Activated naive CD4-positive, alpha-beta T cell treated with anti-CD3 and anti-CD28 coated beads for 36 hours (primary cell): ENCODE measurements at regions not wholly inside any gene's neighbourhood (a gene's known extent, or its start where the extent isn't known, plus 50 kb on each side); places are given as distances from the start of the nearest gene placed in this dataset.
"Not testable (repeated sequence)": the region's sequence is repeated elsewhere in the genome, so short reads cannot be mapped to it uniquely, and the experiment has no call there.

Experiments used
- CTCF ChIA-PET: fragments of 350-600 bp; sonication (Branson Sonifier 250); formaldehyde crosslinking; loops from one replicate; lab custom pipeline; 2021; ENCODE audit warnings: antibody characterized with exemption; lab: Charles Lee
- DNase-seq: peaks from one replicate; pipeline ENCODE4 v3.0.0-alpha.2; 2020
- H3K27ac Mint-ChIP-seq: one replicate; pipeline ENCODE4 v1.8.0; 2021; ENCODE audit warnings: mild to moderate bottlenecking, mixed read lengths
- H3K27me3 Mint-ChIP-seq: one replicate; pipeline ENCODE4 v1.8.0; 2021; ENCODE audit warnings: low read depth, mixed read lengths
- H3K36me3 Mint-ChIP-seq: one replicate; pipeline ENCODE4 v1.8.0; 2021; ENCODE audit warnings: low read depth, mixed read lengths
- H3K4me1 Mint-ChIP-seq: one replicate; pipeline ENCODE4 v1.8.0; 2021; ENCODE audit warnings: low read depth, mixed read lengths
- H3K4me3 Mint-ChIP-seq: one replicate; pipeline ENCODE4 v1.8.0; 2021; ENCODE audit warnings: mild to moderate bottlenecking, moderate library complexity, mixed read lengths
- H3K9me3 Mint-ChIP-seq: one replicate; pipeline ENCODE4 v1.8.0; 2021; ENCODE audit warnings: mixed read lengths
- intact Hi-C: fragments of 100-400 bp; cut with micrococcal nuclease; formaldehyde crosslinking; loops from one replicate; pipeline ENCODE4 v1.15.1; 2023

DNA sequence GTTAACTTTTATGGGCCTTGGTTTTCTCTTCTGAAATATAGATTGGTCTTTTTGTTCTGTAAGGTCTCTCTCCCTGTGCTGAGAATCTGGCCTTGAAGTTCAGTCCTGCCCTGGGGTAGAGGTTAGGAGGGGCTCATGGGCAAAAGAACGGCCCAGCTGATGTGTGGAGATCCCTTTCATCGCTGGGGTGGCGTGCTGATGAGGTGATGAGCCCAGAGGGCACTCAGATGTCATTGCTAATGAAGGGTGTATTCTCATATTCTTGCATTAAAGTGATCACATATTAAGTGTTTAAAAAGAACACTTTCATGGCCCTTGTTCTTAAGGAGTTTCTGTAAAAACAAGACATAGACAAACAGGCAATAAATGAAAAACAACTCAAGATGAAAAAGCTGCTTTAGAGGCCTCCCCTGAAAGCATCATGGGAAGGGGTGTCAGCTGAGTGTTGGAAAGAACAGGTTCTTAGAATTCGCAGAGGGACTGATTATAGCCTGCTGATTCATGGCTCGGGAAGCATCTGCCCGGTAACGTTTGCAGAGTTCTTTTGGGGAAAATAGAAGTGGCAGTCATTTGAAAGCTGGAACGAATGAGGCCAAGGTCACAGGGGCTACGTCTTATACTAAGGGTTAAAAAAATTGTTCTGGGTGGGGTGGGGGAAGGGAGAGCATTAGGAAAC is 72.5 kb upstream of the GPR158 start:
- Mint-ChIP-seq H3K36me3 (no peaks in the 10 kb centered on the region), H3K27ac (no peak overlapping the region), H3K9me3 (no peaks in the 10 kb centered on the region), H3K4me1 (no peaks in the 10 kb centered on the region), H3K27me3 (peaks cover 17% of the 10 kb centered on the region), H3K4me3 (no peak overlapping the region)
- CTCF ChIA-PET = no interaction called here
- intact Hi-C loops = no loop called here
- DNase-seq = no peak

GRCh38 chr10:25103703-25104102 is 71.1 kb upstream of the GPR158 start:
- CTCF ChIA-PET = interaction anchor here (0.6 kb wide), 1 partner anchor 408 kb away, joined by 6 read pairs; no protein-coding TSS in a partner anchor
- DNase-seq = no peak

DNA sequence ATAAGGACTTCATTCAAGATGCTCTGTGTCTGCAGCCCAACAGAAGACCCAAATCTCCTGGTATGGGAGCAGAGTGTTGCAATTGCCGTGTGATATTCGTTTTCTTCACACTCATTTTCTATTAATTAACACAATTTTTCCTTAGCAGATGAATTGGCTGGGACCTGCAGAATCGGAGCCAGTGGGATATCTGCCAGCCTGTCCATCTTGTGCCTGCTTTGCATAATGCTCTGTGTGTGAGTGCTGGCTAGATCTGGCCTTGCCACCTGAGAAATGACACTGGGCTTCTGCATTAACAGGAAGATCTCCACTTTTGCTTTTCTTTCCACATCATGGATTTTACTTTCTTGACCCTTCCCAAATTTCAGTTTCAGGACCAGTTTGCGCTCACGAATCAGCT is 70.4 kb upstream of the GPR158 start:
- CTCF ChIA-PET = interaction anchor here (0.6 kb wide), 1 partner anchor 409 kb away, joined by 6 read pairs; no protein-coding TSS in a partner anchor
- Mint-ChIP-seq H3K9me3 (no peaks in the 10 kb centered on the region), H3K27ac (no peak overlapping the region), H3K4me3 (no peak overlapping the region), H3K27me3 (peaks cover 11% of the 10 kb centered on the region), H3K36me3 (no peaks in the 10 kb centered on the region), H3K4me1 (no peaks in the 10 kb centered on the region)
- intact Hi-C loops = no loop called here
- no peak for DNase-seq

More at GRCh38 chr10:25103703-25104102, 71.1 kb upstream of the GPR158 start:
- no peaks in the 10 kb centered on the region for H3K9me3 Mint-ChIP-seq
- H3K27ac Mint-ChIP-seq = no peak overlapping the region
- H3K27me3 Mint-ChIP-seq = peaks cover 12% of the 10 kb centered on the region
- intact Hi-C loops = no loop called here
- no peaks in the 10 kb centered on the region for H3K36me3 Mint-ChIP-seq
- no peaks in the 10 kb centered on the region for H3K4me1 Mint-ChIP-seq
- H3K4me3 Mint-ChIP-seq = no peak overlapping the region

DNA sequence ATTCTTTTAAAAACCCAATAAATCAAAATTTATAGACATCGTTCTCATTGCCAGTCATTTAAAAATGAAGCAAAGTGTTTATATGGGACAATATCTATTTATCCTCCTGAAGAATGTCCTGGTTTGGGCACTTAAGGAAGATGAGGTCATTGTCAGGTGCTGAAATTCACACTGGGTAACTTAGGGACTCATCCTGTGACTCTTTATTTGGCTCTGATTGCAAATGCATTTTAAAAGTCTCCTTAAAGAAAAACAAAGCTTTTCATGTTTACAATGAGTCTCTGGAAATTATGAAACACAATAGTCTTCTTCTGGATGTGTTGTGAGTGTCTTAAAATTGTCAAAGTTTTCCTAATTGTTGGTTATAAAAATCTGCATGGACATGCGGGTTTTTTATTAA is 69.5 kb upstream of the GPR158 start:
- no peaks in the 10 kb centered on the region for H3K36me3 Mint-ChIP-seq
- CTCF ChIA-PET = interaction anchor here (0.5 kb wide), 1 partner anchor 1230 kb away, joined by 4 read pairs; no protein-coding TSS in a partner anchor
- intact Hi-C loops = no loop called here
- no peaks in the 10 kb centered on the region for H3K9me3 Mint-ChIP-seq
- H3K27me3 Mint-ChIP-seq = peaks cover 11% of the 10 kb centered on the region
- no peak overlapping the region for H3K27ac Mint-ChIP-seq
- no peak for DNase-seq
- H3K4me3 Mint-ChIP-seq = no peak overlapping the region
- no peaks in the 10 kb centered on the region for H3K4me1 Mint-ChIP-seq

DNA sequence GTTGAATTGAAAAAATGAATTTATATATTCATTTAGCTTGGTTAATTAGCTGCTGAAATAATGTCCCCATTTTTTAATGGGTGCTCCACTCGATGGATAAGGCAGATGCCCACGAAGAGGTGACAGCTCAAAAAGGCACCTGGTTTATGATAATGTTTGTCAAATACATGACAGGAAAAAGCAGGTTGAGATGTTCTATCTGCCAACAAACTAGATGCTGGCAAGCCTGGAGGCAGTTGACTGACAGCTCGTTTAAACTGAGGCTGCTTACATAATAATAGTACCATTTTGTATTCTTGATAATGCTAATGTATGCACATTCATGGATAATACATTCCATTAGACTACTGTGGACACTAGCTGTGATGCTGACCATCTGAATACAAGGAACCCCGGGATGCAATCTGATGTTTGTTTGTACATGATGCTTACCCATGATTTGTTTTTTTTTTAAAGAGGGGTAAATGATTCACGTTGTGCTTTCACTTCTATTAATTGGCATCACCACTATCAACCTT is 69.0 kb upstream of the GPR158 start:
- H3K27me3 Mint-ChIP-seq = peaks cover 11% of the 10 kb centered on the region
- no peaks in the 10 kb centered on the region for H3K9me3 Mint-ChIP-seq
- CTCF ChIA-PET = interaction anchor here (0.5 kb wide), 2 partner anchors 264 to 1230 kb away, joined by 4 read pairs; no protein-coding TSS in a partner anchor
- H3K36me3 Mint-ChIP-seq = no peaks in the 10 kb centered on the region
- no peak overlapping the region for H3K4me3 Mint-ChIP-seq
- DNase-seq = no peak
- intact Hi-C loops = no loop called here
- H3K4me1 Mint-ChIP-seq = no peaks in the 10 kb centered on the region
- H3K27ac Mint-ChIP-seq = no peak overlapping the region

GRCh38 chr10:25107756-25108155 is 67.0 kb upstream of the GPR158 start:
- intact Hi-C loops = no loop called here
- Mint-ChIP-seq H3K27ac (no peak overlapping the region), H3K4me1 (no peaks in the 10 kb centered on the region), H3K27me3 (peaks cover 11% of the 10 kb centered on the region), H3K9me3 (no peaks in the 10 kb centered on the region), H3K4me3 (no peak overlapping the region), H3K36me3 (no peaks in the 10 kb centered on the region)
- CTCF ChIA-PET = no interaction called here
- no peak for DNase-seq

DNA sequence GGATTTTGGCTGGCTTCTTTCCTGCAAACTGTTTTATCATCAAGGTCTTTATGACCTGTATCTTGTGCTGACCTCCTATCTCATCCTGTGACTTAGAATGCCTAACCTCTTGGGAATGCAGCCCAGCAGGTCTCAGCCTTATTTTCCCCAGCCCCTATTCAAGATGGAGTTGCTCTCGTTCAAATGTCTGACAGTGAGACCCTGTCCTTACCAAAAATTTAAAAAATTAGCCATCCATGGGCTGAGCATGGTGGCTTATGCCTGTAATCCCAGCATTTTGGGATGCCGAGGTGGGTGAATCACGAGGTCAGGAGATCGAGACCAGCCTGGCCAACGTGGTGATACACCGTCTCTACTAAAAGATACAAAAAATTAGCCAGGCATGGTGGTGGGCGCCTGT is 64.9 kb upstream of the GPR158 start:
- H3K4me3 Mint-ChIP-seq, CTCF ChIA-PET, DNase-seq, intact Hi-C loops, H3K36me3 Mint-ChIP-seq, H3K4me1 Mint-ChIP-seq, H3K27ac Mint-ChIP-seq, H3K9me3 Mint-ChIP-seq: not testable (repeated sequence)
- H3K27me3 Mint-ChIP-seq = peaks cover 19% of the 10 kb centered on the region

- intact Hi-C loops = no loop called here
- H3K36me3 Mint-ChIP-seq = no peaks in the 10 kb centered on the region
- no peaks in the 10 kb centered on the region for H3K4me1 Mint-ChIP-seq
- H3K27ac Mint-ChIP-seq = no peak overlapping the region
- no peak for DNase-seq
- CTCF ChIA-PET = interaction anchor here (0.7 to 1.7 kb wide), 2 partner anchors 15 to 153 kb away, joined by 5 to 7 read pairs; no protein-coding TSS in a partner anchor
- H3K4me3 Mint-ChIP-seq = no peak overlapping the region
- no peaks in the 10 kb centered on the region for H3K9me3 Mint-ChIP-seq
- peaks cover 32% of the 10 kb centered on the region for H3K27me3 Mint-ChIP-seq
Measured at GRCh38 chr10:25112016-25112415, 62.8 kb upstream of the GPR158 start.

GRCh38 chr10:25113191-25114035 is 61.4 kb upstream of the GPR158 start:
- peak; percentile 61 for DNase-seq
- H3K27me3 Mint-ChIP-seq = peaks cover 32% of the 10 kb centered on the region
- intact Hi-C loops = loop anchor here (1.0 kb wide), 1 partner anchor 114 kb away; no protein-coding TSS in a partner anchor
- H3K4me3 Mint-ChIP-seq = no peak overlapping the region
- no peak overlapping the region for H3K27ac Mint-ChIP-seq
- CTCF ChIA-PET = interaction anchor here (1.0 to 1.7 kb wide), 3 partner anchors 15 to 76 kb away, joined by 3 to 5 read pairs (median 3); no protein-coding TSS in a partner anchor
- H3K9me3 Mint-ChIP-seq = no peaks in the 10 kb centered on the region
- no peaks in the 10 kb centered on the region for H3K4me1 Mint-ChIP-seq
- H3K36me3 Mint-ChIP-seq = no peaks in the 10 kb centered on the region

DNA sequence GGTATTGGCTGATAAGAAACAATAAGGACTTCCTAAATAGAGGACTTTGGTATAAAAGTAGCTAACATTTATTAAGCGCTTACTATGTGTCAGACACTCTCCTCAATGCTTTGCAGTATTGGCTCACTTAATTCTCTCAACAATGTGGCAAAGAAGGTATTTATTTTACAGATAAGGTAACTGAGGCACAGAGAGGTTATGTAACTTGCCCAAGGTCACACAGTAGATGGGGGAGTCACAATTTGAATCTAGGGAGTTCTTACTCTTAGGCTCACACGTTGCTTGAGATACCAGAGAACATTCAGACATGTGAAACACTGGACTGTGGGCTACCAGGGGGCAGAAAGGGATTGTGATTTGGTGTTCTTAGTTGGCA is 60.8 kb upstream of the GPR158 start:
- Mint-ChIP-seq H3K4me3 (no peak overlapping the region), H3K27me3 (peaks cover 31% of the 10 kb centered on the region), H3K9me3 (no peaks in the 10 kb centered on the region), H3K36me3 (no peaks in the 10 kb centered on the region), H3K4me1 (no peaks in the 10 kb centered on the region), H3K27ac (no peak overlapping the region)
- no peak for DNase-seq
- intact Hi-C loops = no loop called here
- CTCF ChIA-PET = interaction anchor here (1.7 kb wide), 1 partner anchor 17 kb away, joined by 5 read pairs; no protein-coding TSS in a partner anchor

GRCh38 chr10:25117757-25118156 is 57.0 kb upstream of the GPR158 start:
- DNase-seq = no peak
- CTCF ChIA-PET = no interaction called here
- Mint-ChIP-seq H3K9me3 (no peaks in the 10 kb centered on the region), H3K4me3 (no peak overlapping the region), H3K27me3 (peaks cover 31% of the 10 kb centered on the region), H3K4me1 (no peaks in the 10 kb centered on the region), H3K36me3 (no peaks in the 10 kb centered on the region), H3K27ac (no peak overlapping the region)
- intact Hi-C loops = no loop called here

- Mint-ChIP-seq H3K27me3 (peaks cover 24% of the 10 kb centered on the region), H3K36me3 (no peaks in the 10 kb centered on the region), H3K4me1 (no peaks in the 10 kb centered on the region), H3K4me3 (no peak overlapping the region), H3K9me3 (peaks cover 2% of the 10 kb centered on the region), H3K27ac (no peak overlapping the region)
- intact Hi-C loops = no loop called here
- DNase-seq = no peak
- CTCF ChIA-PET = interaction anchor here (0.7 kb wide), 1 partner anchor 1942 kb away, joined by 3 read pairs; no protein-coding TSS in a partner anchor
Measured at GRCh38 chr10:25120188-25120587, 54.6 kb upstream of the GPR158 start.
